IMR-90 (cell line): ENCODE measurements at regions not wholly inside any gene's neighbourhood (a gene's known extent, or its start where the extent isn't known, plus 50 kb on each side); places are given as distances from the start of the nearest gene placed in this dataset.

Source experiments
- ATAC-seq: fragments of 200-7000 bp; cut with Tn5 transposase; 2 replicates; pipeline ENCODE4 v1.9.1; 2020; ENCODE audit warnings: low read depth, mild to moderate bottlenecking, moderate library complexity
- BruUV-seq: library from RNA; stranded (reverse); fragments of 400-500 nt; replicated peaks from 2 replicates; lab custom pipeline; 2021; lab: Mats Ljungman, UMichigan
- CTCF ChIA-PET: fragments of 300-600 bp; formaldehyde crosslinking; extraction: SDS; loops from one replicate; lab custom pipeline; 2021; ENCODE audit warnings: antibody characterized with exemption; lab: Yijun Ruan, JAX
- POLR2A ChIA-PET: fragments of 300-600 bp; sonication (Branson Sonifier 250); formaldehyde crosslinking; loops from one replicate; lab custom pipeline; 2022; ENCODE audit warnings: antibody characterized with exemption; ENCODE audit not compliant: unreplicated experiment; lab: Charles Lee
- DNase-seq: peaks from one replicate; pipeline ENCODE4 v3.0.0; 2013
- H2AFZ ChIP-seq: replicated peaks from 2 replicates; pipeline ENCODE3; 2013; ENCODE audit warnings: low read length, mild to moderate bottlenecking; ENCODE audit not compliant: poor library complexity
- H2AK5ac ChIP-seq: 2 replicates; pipeline ENCODE4 v1.6.1; 2013; ENCODE audit warnings: low read depth, low read length, inconsistent platforms
- H2AK9ac ChIP-seq: replicated peaks from 2 replicates; pipeline ENCODE3; 2013; ENCODE audit warnings: mild to moderate bottlenecking, low read depth, low read length, moderate library complexity; ENCODE audit not compliant: poor library complexity
- H2BK120ac ChIP-seq: 2 replicates; pipeline ENCODE4 v1.6.1; 2013; ENCODE audit warnings: low read depth, low read length, inconsistent platforms
- H2BK15ac ChIP-seq: 3 replicates; pipeline ENCODE4 v1.6.1; 2013; ENCODE audit warnings: low read depth, low read length, inconsistent platforms
- H2BK20ac ChIP-seq: 2 replicates; pipeline ENCODE4 v1.6.1; 2013; ENCODE audit warnings: low read depth, mild to moderate bottlenecking, inconsistent platforms, low read length, moderate library complexity
- H2BK5ac ChIP-seq: 2 replicates; pipeline ENCODE4 v1.6.1; 2013; ENCODE audit warnings: mild to moderate bottlenecking, low read depth, low read length, inconsistent platforms; ENCODE audit not compliant: poor library complexity, severe bottlenecking
- H3K14ac ChIP-seq: replicated peaks from 2 replicates; pipeline ENCODE4 v1.6.1; 2013; ENCODE audit warnings: low read depth, low read length, inconsistent platforms
- H3K18ac ChIP-seq: 2 replicates; pipeline ENCODE4 v1.6.1; 2013; ENCODE audit warnings: low read depth, low read length, control low read depth
- H3K23ac ChIP-seq: 2 replicates; pipeline ENCODE4 v1.6.1; 2013; ENCODE audit warnings: low read depth, low read length, inconsistent platforms
- H3K27ac ChIP-seq: 2 replicates; pipeline ENCODE4 v1.5.1; 2013; ENCODE audit warnings: mild to moderate bottlenecking, control low read depth, low read length; ENCODE audit not compliant: insufficient read depth
- H3K27me3 ChIP-seq: 2 replicates; pipeline ENCODE4 v1.6.1; 2013; ENCODE audit warnings: low read length; ENCODE audit not compliant: control insufficient read depth, insufficient read depth
- H3K36me3 ChIP-seq: 2 replicates; pipeline ENCODE4 v1.6.1; 2013; ENCODE audit warnings: low read length, mixed read lengths; ENCODE audit not compliant: control insufficient read depth, insufficient read depth
- H3K4ac ChIP-seq: 2 replicates; pipeline ENCODE4 v1.6.1; 2013; ENCODE audit warnings: low read depth, low read length, inconsistent platforms
- H3K4me1 ChIP-seq: 2 replicates; pipeline ENCODE4 v1.6.1; 2013; ENCODE audit warnings: low read length, mixed read lengths; ENCODE audit not compliant: control insufficient read depth, insufficient read depth
- H3K4me2 ChIP-seq: 2 replicates; pipeline ENCODE4 v1.6.1; 2013; ENCODE audit warnings: low read depth, mild to moderate bottlenecking, control low read depth, low read length, moderate library complexity
- H3K4me3 ChIP-seq: 2 replicates; pipeline ENCODE4 v1.5.1; 2013; ENCODE audit warnings: low read depth, mild to moderate bottlenecking, control low read depth, low read length, moderate library complexity; ENCODE audit not compliant: insufficient read depth
- H3K56ac ChIP-seq: 2 replicates; pipeline ENCODE4 v1.6.1; 2013; ENCODE audit warnings: low read length, inconsistent platforms; ENCODE audit not compliant: insufficient read depth; ENCODE audit errors: extremely low read depth
- H3K79me1 ChIP-seq, 2 experiments: 2 replicates each; pipeline ENCODE4 v1.6.1; 2013; ENCODE audit warnings: low read length in 2 of 2, inconsistent platforms in 1 of 2, low read depth in 1 of 2
- H3K9ac ChIP-seq: 2 replicates; pipeline ENCODE4 v1.6.1; 2013; ENCODE audit warnings: low read depth, low read length, control low read depth
- H3K9me1 ChIP-seq: 2 replicates; pipeline ENCODE4 v1.6.1; 2013; ENCODE audit warnings: low read length, inconsistent platforms; ENCODE audit not compliant: insufficient read depth
- H3K9me3 ChIP-seq: 2 replicates; pipeline ENCODE4 v1.6.1; 2013; ENCODE audit warnings: low read length; ENCODE audit not compliant: control insufficient read depth, insufficient read depth
- H4K20me1 ChIP-seq: 2 replicates; pipeline ENCODE4 v1.6.1; 2013; ENCODE audit warnings: low read length, inconsistent platforms; ENCODE audit not compliant: insufficient read depth
- H4K5ac ChIP-seq: 2 replicates; pipeline ENCODE4 v1.6.1; 2013; ENCODE audit warnings: mild to moderate bottlenecking, low read depth, low read length, control low read depth
- H4K8ac ChIP-seq, 2 experiments: 2 replicates each; pipeline ENCODE4 v1.6.1; 2013; ENCODE audit warnings: low read depth in 2 of 2, low read length in 2 of 2, control low read depth in 1 of 2, inconsistent platforms in 1 of 2
- H4K91ac ChIP-seq: 2 replicates; pipeline ENCODE4 v1.6.1; 2013; ENCODE audit warnings: low read depth, low read length, inconsistent platforms; ENCODE audit not compliant: insufficient read depth
- MXI1 ChIP-seq: IDR thresholded peaks from 2 replicates; pipeline ENCODE4 v1.6.1; 2012; ENCODE audit warnings: low read depth, mild to moderate bottlenecking, low read length, moderate library complexity, borderline replicate concordance
- WGBS, 2 experiments: methylation state at CpG; one replicate each; pipeline versions ENCODE4 v1.1.5 to v1.1.7; 2013; ENCODE audit warnings: missing lambda C conversion rate in 2 of 2; ENCODE audit not compliant: insufficient read length in 1 of 2; ENCODE audit errors: extremely low coverage in 2 of 2; 5-methylcytosine and 5-hydroxymethylcytosine counted together
- dilution Hi-C: fragments of 300-500 bp; cut with HindIII; formaldehyde crosslinking; loops from one replicate; pipeline ENCODE4 v1.14.3; 2018; ENCODE audit warnings: low sequenced_read_pairs; ENCODE audit not compliant: unreplicated experiment
- in situ Hi-C: fragments of 300-500 bp; cut with MboI; formaldehyde crosslinking; loops from 3 replicates; pipeline ENCODE4 v1.14.3; 2019; ENCODE audit warnings: low sequenced_read_pairs, inconsistent platforms, mixed read lengths
- intact Hi-C: fragments of 100-400 bp; cut with micrococcal nuclease; formaldehyde crosslinking; loops from 2 replicates; pipeline ENCODE4 v1.10.0; 2022
- TF ChIP-seq, protein P1 (sequence below): fragments of 150-350 bp; IDR thresholded peaks from 2 replicates; pipeline ENCODE4 v1.6.1; 2017; ENCODE audit warnings: mild to moderate bottlenecking, antibody characterized with exemption, low read length, low read depth

DNA sequence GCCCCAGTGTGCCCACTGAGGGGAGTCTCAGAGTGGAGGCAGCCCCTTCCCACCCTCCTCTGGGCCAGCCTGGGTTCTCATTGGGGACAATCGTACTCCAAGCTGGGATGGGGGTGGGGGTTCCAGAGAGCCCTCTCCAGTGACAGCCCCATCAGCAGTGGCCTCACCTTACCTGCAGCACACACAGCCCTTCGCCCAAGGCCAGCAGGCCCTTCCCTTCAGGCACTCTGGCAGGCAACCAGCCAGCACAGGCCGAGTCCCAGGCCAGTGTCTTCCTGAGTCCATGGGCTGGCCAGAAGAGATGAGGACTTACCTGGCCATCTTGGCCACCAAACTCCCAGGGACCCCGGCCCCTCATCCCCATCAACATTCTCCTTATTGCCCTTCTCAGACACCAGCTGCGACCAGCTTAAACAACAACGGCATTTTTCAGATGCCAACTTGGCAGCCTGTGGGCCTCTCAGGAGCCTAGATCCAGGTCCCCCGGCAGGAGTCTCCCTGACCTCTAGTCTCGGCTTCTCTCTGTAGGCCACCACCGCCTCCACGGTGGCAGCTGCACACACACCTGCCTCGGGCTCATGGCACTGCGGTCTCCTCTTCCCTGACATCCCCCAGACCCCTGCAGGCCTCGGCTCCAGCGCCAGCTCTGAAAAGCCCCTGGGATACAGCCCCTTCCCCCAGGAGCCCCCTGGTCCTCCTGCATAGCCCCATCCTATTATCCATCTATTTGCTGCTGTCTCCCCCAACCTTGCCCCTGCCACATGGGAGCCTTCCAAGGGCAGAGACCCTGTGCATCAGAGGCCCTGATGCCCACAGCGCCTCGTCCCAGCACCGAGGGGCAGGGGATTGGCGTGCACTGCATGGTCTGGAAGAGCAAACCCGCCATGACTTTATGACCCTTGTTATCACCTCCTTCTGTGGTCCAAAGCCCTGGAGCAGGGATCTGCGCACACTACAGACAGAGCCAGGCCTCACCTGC lies 111.2 kb upstream of the FGF3 start:
- ChIA-PET POLR2A (no interaction called here), CTCF (interaction anchor here (0.6 kb wide), 1 partner anchor 406 kb away, joined by 6 read pairs; no protein-coding TSS in a partner anchor)
- Histone ChIP-seq H2BK15ac (no peak overlapping the region), H3K56ac (no peak overlapping the region), H3K9me1 (peaks cover 3% of the 10 kb centered on the region; the same call in 1 of the 2 replicates), H2AK9ac (no peak overlapping the region), H3K9me3 (peaks cover 6% of the 10 kb centered on the region), H4K8ac (no peak overlapping the region), H3K4me1 (peaks cover 7% of the 10 kb centered on the region), H2AFZ (no peak overlapping the region), H3K27me3 (peaks cover 16% of the 10 kb centered on the region), H3K23ac (no peak overlapping the region), H3K27ac (no peak overlapping the region), H3K79me1 (no peaks in the 10 kb centered on the region), H3K4me3 (no peak overlapping the region), H3K9ac (no peak overlapping the region), H2BK120ac (no peak overlapping the region), H4K91ac (no peak overlapping the region), H3K4ac (no peak overlapping the region), H3K18ac (no peak overlapping the region), H4K5ac (no peak overlapping the region), H3K4me2 (no peak overlapping the region), H3K14ac (no peak overlapping the region), H2BK5ac (no peak overlapping the region), H3K36me3 (no peaks in the 10 kb centered on the region), H2AK5ac (no peak overlapping the region), H2BK20ac (no peak overlapping the region), H4K20me1 (no peaks in the 10 kb centered on the region)
- no TSS peak for BruUV-seq
- no peak for TF ChIP-seq MXI1
- TF ChIP-seq, protein P1, sequence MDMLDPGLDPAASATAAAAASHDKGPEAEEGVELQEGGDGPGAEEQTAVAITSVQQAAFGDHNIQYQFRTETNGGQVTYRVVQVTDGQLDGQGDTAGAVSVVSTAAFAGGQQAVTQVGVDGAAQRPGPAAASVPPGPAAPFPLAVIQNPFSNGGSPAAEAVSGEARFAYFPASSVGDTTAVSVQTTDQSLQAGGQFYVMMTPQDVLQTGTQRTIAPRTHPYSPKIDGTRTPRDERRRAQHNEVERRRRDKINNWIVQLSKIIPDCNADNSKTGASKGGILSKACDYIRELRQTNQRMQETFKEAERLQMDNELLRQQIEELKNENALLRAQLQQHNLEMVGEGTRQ: no peak
- no peak for ATAC-seq
- dilution Hi-C loops (no loop called here), intact Hi-C loops (no loop called here), in situ Hi-C loops (no loop called here)
- 73% methylated on average over 10 of the region's 20 CpGs; no CpG with 5 or more reads in 1 of the 2 experiments for WGBS, 2 experiments
- DNase-seq: no peak
